ENCODE measurements at regions not wholly inside any gene's neighbourhood (a gene's known extent, or its start where the extent isn't known, plus 50 kb on each side); places are given as distances from the start of the nearest gene placed in this dataset.

- no peaks in the 10 kb centered on the region for H3K36me3 ChIP-seq (ENCODE audit: control insufficient read depth, insufficient read depth, low read length)
- no peak overlapping the region for H3K27ac ChIP-seq (ENCODE audit: low read length)
- no CpG with 5 or more reads among the region's 5 CpGs for WGBS (ENCODE audit: insufficient coverage, low lambda C conversion rate)
- H3K4me3 ChIP-seq (ENCODE audit: low read length) = no peak overlapping the region
- no peak for DNase-seq
- no peaks in the 10 kb centered on the region for H3K9me3 ChIP-seq (ENCODE audit: control insufficient read depth, low read depth, low read length)
- no peaks in the 10 kb centered on the region for H3K27me3 ChIP-seq (ENCODE audit: control insufficient read depth, insufficient read depth, low read length)
- no peaks in the 10 kb centered on the region for H3K4me1 ChIP-seq (ENCODE audit: control insufficient read depth, insufficient read depth, low read length)
These were observed 291.1 kb downstream of the HIVEP2 start for GRCh38 chr6:142653710-142654420.

DNA sequence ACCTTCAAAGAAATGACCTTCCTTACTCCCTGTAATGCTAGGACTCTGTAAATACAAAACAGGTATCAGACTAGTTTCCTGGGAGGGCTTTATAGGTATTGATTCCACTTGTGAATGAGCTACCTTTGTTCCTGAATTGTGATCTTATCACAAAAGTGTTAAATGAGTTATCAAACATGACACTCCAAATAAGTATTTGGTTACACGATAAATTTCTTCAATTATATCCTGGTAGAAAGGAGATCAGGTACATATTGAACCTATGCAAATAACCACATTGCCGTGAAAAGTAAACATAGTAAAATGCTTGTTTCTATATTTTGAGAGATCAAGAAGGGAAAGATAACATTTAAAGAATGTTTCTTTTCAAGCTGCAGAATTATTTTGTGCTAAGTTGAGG, 285.3 kb downstream of the HIVEP2 start:
- WGBS (ENCODE audit: insufficient coverage, low lambda C conversion rate) = 8% methylated on average over 2 of the region's 2 CpGs
- Histone ChIP-seq H3K4me1 (ENCODE audit: control insufficient read depth, insufficient read depth, low read length) (no peaks in the 10 kb centered on the region), H3K36me3 (ENCODE audit: control insufficient read depth, insufficient read depth, low read length) (no peaks in the 10 kb centered on the region), H3K4me3 (ENCODE audit: low read length) (no peak overlapping the region), H3K27ac (ENCODE audit: low read length) (no peak overlapping the region), H3K27me3 (ENCODE audit: control insufficient read depth, insufficient read depth, low read length) (no peaks in the 10 kb centered on the region), H3K9me3 (ENCODE audit: control insufficient read depth, low read depth, low read length) (no peaks in the 10 kb centered on the region)
- DNase-seq = no peak

- no peak for DNase-seq
- H3K9me3 ChIP-seq (ENCODE audit: control insufficient read depth, low read depth, low read length) = peaks cover 3% of the 10 kb centered on the region
- no peak overlapping the region for H3K4me3 ChIP-seq (ENCODE audit: low read length)
- WGBS (ENCODE audit: insufficient coverage, low lambda C conversion rate) = 83% methylated on average over 1 of the region's 2 CpGs
- H3K36me3 ChIP-seq (ENCODE audit: control insufficient read depth, insufficient read depth, low read length) = no peaks in the 10 kb centered on the region
- H3K27ac ChIP-seq (ENCODE audit: low read length) = no peak overlapping the region
- no peaks in the 10 kb centered on the region for H3K27me3 ChIP-seq (ENCODE audit: control insufficient read depth, insufficient read depth, low read length)
- no peaks in the 10 kb centered on the region for H3K4me1 ChIP-seq (ENCODE audit: control insufficient read depth, insufficient read depth, low read length)
These were observed 279.6 kb downstream of the HIVEP2 start for GRCh38 chr6:142665393-142665792.

GRCh38 chr6:142666599-142667185, 278.3 kb downstream of the HIVEP2 start:
- Histone ChIP-seq H3K27me3 (ENCODE audit: control insufficient read depth, insufficient read depth, low read length) (no peaks in the 10 kb centered on the region), H3K4me1 (ENCODE audit: control insufficient read depth, insufficient read depth, low read length) (no peaks in the 10 kb centered on the region), H3K36me3 (ENCODE audit: control insufficient read depth, insufficient read depth, low read length) (no peaks in the 10 kb centered on the region), H3K27ac (ENCODE audit: low read length) (no peak overlapping the region), H3K4me3 (ENCODE audit: low read length) (no peak overlapping the region), H3K9me3 (ENCODE audit: control insufficient read depth, low read depth, low read length) (peaks cover 5% of the 10 kb centered on the region)
- WGBS (ENCODE audit: insufficient coverage, low lambda C conversion rate) = 90% methylated on average over 2 of the region's 4 CpGs
- no peak for DNase-seq

DNA sequence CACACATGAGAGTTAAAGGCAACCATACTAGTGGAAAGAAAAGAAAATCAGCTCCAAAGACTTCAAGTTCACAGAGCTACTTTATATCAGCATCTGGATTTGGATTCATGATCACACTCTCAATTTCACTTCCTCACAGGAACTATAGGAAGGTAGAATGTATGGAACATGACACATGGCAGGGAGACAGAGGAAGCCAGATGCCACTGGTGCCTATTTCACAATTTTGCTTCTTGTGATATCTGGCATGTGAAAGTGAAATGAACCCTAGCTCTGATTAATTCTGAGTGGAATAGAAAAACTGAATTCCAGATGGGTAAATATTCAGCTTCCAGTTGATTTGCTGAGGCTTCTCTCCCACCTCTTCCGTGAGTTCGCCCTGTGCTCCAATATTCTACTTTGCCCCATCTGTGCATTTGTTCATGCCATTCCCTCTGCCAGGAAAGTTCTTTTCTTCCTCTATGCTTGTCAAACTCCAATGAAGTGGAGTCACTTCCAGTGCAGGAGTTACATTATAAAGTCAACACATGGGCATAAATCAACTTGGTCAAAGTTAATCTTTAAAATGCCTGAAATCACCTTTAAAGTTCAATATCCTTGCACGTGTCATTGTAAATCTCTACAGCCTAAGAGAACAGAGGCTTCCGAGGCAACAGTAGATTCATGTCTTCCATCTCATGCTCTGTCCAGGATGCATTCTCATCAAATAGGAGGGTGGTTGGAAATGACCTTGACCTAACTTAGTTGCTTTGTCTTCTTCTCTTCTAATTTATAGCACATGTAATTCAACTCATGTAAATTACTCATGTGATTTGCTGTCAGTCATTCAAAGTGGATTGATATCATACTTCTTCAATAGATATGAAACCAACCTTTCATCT, 275.3 kb downstream of the HIVEP2 start:
- Histone ChIP-seq H3K27me3 (ENCODE audit: control insufficient read depth, insufficient read depth, low read length) (no peaks in the 10 kb centered on the region), H3K9me3 (ENCODE audit: control insufficient read depth, low read depth, low read length) (peaks cover 5% of the 10 kb centered on the region), H3K27ac (ENCODE audit: low read length) (no peak overlapping the region), H3K36me3 (ENCODE audit: control insufficient read depth, insufficient read depth, low read length) (no peaks in the 10 kb centered on the region), H3K4me3 (ENCODE audit: low read length) (no peak overlapping the region), H3K4me1 (ENCODE audit: control insufficient read depth, insufficient read depth, low read length) (no peaks in the 10 kb centered on the region)
- no peak for DNase-seq
- 90% methylated on average over 2 of the region's 4 CpGs for WGBS (ENCODE audit: insufficient coverage, low lambda C conversion rate)

- no CpG with 5 or more reads among the region's 1 CpG for WGBS (ENCODE audit: insufficient coverage, low lambda C conversion rate)
These were observed 273.2 kb downstream of the HIVEP2 start for GRCh38 chr6:142671791-142672190.

GRCh38 chr6:142675517-142675916, 269.5 kb downstream of the HIVEP2 start:
- WGBS (ENCODE audit: insufficient coverage, low lambda C conversion rate) = no CpG with 5 or more reads among the region's 5 CpGs
- no peaks in the 10 kb centered on the region for H3K27me3 ChIP-seq (ENCODE audit: control insufficient read depth, insufficient read depth, low read length)
- H3K9me3 ChIP-seq (ENCODE audit: control insufficient read depth, low read depth, low read length) = peaks cover under 1% of the 10 kb centered on the region
- H3K27ac ChIP-seq (ENCODE audit: low read length) = no peak overlapping the region
- no peak overlapping the region for H3K4me3 ChIP-seq (ENCODE audit: low read length)
- no peaks in the 10 kb centered on the region for H3K4me1 ChIP-seq (ENCODE audit: control insufficient read depth, insufficient read depth, low read length)
- H3K36me3 ChIP-seq (ENCODE audit: control insufficient read depth, insufficient read depth, low read length) = no peaks in the 10 kb centered on the region
- no peak for DNase-seq

More at GRCh38 chr6:142671791-142672190, 273.2 kb downstream of the HIVEP2 start:
- Histone ChIP-seq H3K4me3 (ENCODE audit: low read length) (no peak overlapping the region), H3K4me1 (ENCODE audit: control insufficient read depth, insufficient read depth, low read length) (no peaks in the 10 kb centered on the region), H3K27me3 (ENCODE audit: control insufficient read depth, insufficient read depth, low read length) (no peaks in the 10 kb centered on the region), H3K27ac (ENCODE audit: low read length) (no peak overlapping the region), H3K36me3 (ENCODE audit: control insufficient read depth, insufficient read depth, low read length) (no peaks in the 10 kb centered on the region), H3K9me3 (ENCODE audit: control insufficient read depth, low read depth, low read length) (peaks cover 5% of the 10 kb centered on the region)
- no peak for DNase-seq

- Histone ChIP-seq H3K27ac (ENCODE audit: low read length) (no peak overlapping the region), H3K27me3 (ENCODE audit: control insufficient read depth, insufficient read depth, low read length) (no peaks in the 10 kb centered on the region), H3K4me1 (ENCODE audit: control insufficient read depth, insufficient read depth, low read length) (no peaks in the 10 kb centered on the region), H3K4me3 (ENCODE audit: low read length) (no peak overlapping the region), H3K9me3 (ENCODE audit: control insufficient read depth, low read depth, low read length) (no peaks in the 10 kb centered on the region), H3K36me3 (ENCODE audit: control insufficient read depth, insufficient read depth, low read length) (no peaks in the 10 kb centered on the region)
- DNase-seq = no peak
- WGBS (ENCODE audit: insufficient coverage, low lambda C conversion rate) = no CpG with 5 or more reads among the region's 5 CpGs
These were observed 268.9 kb downstream of the HIVEP2 start for GRCh38 chr6:142676027-142676443.

- no peaks in the 10 kb centered on the region for H3K9me3 ChIP-seq (ENCODE audit: control insufficient read depth, low read depth, low read length)
- no peaks in the 10 kb centered on the region for H3K4me1 ChIP-seq (ENCODE audit: control insufficient read depth, insufficient read depth, low read length)
- no peaks in the 10 kb centered on the region for H3K36me3 ChIP-seq (ENCODE audit: control insufficient read depth, insufficient read depth, low read length)
- no peaks in the 10 kb centered on the region for H3K27me3 ChIP-seq (ENCODE audit: control insufficient read depth, insufficient read depth, low read length)
- no peak overlapping the region for H3K4me3 ChIP-seq (ENCODE audit: low read length)
- DNase-seq = no peak
- no peak overlapping the region for H3K27ac ChIP-seq (ENCODE audit: low read length)
- 88% methylated on average over 1 of the region's 5 CpGs for WGBS (ENCODE audit: insufficient coverage, low lambda C conversion rate)
These were observed 268.3 kb downstream of the HIVEP2 start for GRCh38 chr6:142676647-142677192.

DNA sequence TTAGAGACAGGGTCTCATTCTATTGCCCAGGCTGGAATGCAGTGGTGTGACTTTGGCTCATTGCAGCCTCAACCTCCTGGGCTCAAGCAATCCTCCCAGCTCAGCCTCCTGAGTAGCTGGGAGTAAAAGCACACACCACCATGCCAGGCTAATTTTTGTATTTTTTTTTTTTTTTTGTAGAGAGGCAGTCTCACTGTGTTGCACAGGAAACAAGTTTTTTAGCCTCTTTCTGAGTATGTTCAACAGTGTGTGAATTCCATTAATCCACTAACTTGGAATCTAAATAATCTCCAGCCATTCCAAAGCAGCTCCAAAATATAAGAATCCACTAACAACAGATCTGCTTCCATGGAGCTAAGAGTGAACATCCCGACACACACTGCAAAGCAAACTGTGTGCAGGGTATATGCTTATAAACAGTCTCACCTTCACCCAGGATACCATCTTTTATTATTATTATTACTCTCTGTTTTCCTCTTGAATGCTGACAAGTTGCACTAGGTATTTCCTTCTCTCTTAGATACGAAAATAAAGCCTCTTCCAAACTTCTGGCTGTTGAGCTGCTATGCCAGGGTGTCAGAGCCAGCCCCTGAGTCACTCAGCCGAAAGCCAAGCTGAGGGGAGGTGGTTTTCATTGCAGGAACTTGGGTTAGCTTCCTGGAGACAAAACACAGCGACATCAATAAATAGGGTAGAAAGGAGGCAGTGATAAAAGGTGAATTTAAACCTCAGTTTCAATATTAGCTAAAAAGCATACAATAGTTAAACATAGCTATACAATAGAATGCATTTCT, 264.9 kb downstream of the HIVEP2 start:
- H3K9me3 ChIP-seq (ENCODE audit: control insufficient read depth, low read depth, low read length) = no peaks in the 10 kb centered on the region
- no peaks in the 10 kb centered on the region for H3K27me3 ChIP-seq (ENCODE audit: control insufficient read depth, insufficient read depth, low read length)
- no peaks in the 10 kb centered on the region for H3K36me3 ChIP-seq (ENCODE audit: control insufficient read depth, insufficient read depth, low read length)
- no peak for DNase-seq
- H3K27ac ChIP-seq (ENCODE audit: low read length) = no peak overlapping the region
- H3K4me1 ChIP-seq (ENCODE audit: control insufficient read depth, insufficient read depth, low read length) = no peaks in the 10 kb centered on the region
- H3K4me3 ChIP-seq (ENCODE audit: low read length) = no peak overlapping the region
- WGBS (ENCODE audit: insufficient coverage, low lambda C conversion rate) = 86% methylated on average over 1 of the region's 4 CpGs
